GM12878 (cell line): ENCODE measurements at regions not wholly inside any gene's neighbourhood (a gene's known extent, or its start where the extent isn't known, plus 50 kb on each side); places are given as distances from the start of the nearest gene placed in this dataset.
"Not testable (repeated sequence)": the region's sequence is repeated elsewhere in the genome, so short reads cannot be mapped to it uniquely, and the experiment has no call there.

Experiments used
- ETV6 ChIP-seq, 2 experiments: fragments of 450-650 bp in 1 of 2; IDR thresholded peaks in 1 of 2; conservative IDR thresholded peaks in 1 of 2; 2 replicates each; pipeline ENCODE4 v1.6.1; 2014; ENCODE audit warnings: antibody characterized with exemption in 1 of 2, borderline replicate concordance in 1 of 2, low read depth in 1 of 2, mild to moderate bottlenecking in 1 of 2, moderate library complexity in 1 of 2
- NRF1 ChIP-seq: conservative IDR thresholded peaks from 2 replicates; pipeline ENCODE4 v1.6.1; 2011; ENCODE audit warnings: mild to moderate bottlenecking, low read depth, low read length, improper control_type of control experiment
- TF ChIP-seq, protein P1 (sequence below), 3 experiments: IDR thresholded peaks in 2 of 3; conservative IDR thresholded peaks in 1 of 3; 2 replicates each; pipeline ENCODE4 v1.5.1; 2011; ENCODE audit warnings: low read depth in 3 of 3, low read length in 3 of 3, mild to moderate bottlenecking in 3 of 3, control low read depth in 2 of 3, moderate library complexity in 2 of 3, inconsistent platforms in 1 of 3, mixed read lengths in 1 of 3; ENCODE audit not compliant: control insufficient read depth in 2 of 3, insufficient read depth in 1 of 3; ENCODE audit errors: extremely low read depth in 1 of 3
- TF ChIP-seq, protein P2 (sequence below): fragments of 450-650 bp; IDR thresholded peaks from 2 replicates; pipeline ENCODE4 v1.6.1; 2016; ENCODE audit warnings: mild to moderate bottlenecking, moderate library complexity, borderline replicate concordance
- TF ChIP-seq, protein P3 (sequence below): IDR thresholded peaks from 2 replicates; pipeline ENCODE4 v1.6.1; 2012; ENCODE audit warnings: low read depth, low read length, improper control_type of control experiment

DNA sequence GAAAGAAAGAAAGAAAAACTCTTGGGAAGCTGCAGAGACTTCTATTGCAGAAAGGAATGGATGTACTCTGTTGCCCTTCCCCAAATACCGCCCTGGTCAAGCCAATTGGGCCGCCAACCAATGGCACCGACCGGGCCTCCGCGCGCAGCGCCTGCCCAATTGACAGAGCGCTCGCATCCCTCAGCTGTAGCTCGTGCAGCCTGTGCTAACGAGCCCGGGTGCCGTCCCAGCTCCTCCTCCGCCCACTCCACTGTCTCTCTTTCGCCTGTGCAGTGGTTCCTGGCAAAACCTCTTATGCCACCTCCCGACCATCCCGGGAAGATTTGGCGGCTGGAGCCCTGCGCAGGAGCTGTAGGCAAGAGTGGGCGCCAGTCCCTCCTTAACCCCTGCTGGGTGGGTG lies 304.2 kb upstream of the DPP6 start:
- TF ChIP-seq, protein P1, sequence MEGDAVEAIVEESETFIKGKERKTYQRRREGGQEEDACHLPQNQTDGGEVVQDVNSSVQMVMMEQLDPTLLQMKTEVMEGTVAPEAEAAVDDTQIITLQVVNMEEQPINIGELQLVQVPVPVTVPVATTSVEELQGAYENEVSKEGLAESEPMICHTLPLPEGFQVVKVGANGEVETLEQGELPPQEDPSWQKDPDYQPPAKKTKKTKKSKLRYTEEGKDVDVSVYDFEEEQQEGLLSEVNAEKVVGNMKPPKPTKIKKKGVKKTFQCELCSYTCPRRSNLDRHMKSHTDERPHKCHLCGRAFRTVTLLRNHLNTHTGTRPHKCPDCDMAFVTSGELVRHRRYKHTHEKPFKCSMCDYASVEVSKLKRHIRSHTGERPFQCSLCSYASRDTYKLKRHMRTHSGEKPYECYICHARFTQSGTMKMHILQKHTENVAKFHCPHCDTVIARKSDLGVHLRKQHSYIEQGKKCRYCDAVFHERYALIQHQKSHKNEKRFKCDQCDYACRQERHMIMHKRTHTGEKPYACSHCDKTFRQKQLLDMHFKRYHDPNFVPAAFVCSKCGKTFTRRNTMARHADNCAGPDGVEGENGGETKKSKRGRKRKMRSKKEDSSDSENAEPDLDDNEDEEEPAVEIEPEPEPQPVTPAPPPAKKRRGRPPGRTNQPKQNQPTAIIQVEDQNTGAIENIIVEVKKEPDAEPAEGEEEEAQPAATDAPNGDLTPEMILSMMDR (IDR thresholded peaks at IDR 0.05 in 2 of 3, conservative IDR thresholded peaks at IDR 0.05 in 1 of 3; ENCODE audit: control insufficient read depth in 2 of 3, extremely low read depth in 1 of 3, insufficient read depth in 1 of 3, low read depth in 3 of 3, low read length in 3 of 3), result not testable (repeated sequence)
- not testable (repeated sequence) for TF ChIP-seq NRF1; ETV6 (conservative IDR thresholded peaks at IDR 0.05 in 1 of 2, IDR thresholded peaks at IDR 0.05 in 1 of 2; ENCODE audit: borderline replicate concordance in 1 of 2, low read depth in 1 of 2)
- TF ChIP-seq, protein P2, sequence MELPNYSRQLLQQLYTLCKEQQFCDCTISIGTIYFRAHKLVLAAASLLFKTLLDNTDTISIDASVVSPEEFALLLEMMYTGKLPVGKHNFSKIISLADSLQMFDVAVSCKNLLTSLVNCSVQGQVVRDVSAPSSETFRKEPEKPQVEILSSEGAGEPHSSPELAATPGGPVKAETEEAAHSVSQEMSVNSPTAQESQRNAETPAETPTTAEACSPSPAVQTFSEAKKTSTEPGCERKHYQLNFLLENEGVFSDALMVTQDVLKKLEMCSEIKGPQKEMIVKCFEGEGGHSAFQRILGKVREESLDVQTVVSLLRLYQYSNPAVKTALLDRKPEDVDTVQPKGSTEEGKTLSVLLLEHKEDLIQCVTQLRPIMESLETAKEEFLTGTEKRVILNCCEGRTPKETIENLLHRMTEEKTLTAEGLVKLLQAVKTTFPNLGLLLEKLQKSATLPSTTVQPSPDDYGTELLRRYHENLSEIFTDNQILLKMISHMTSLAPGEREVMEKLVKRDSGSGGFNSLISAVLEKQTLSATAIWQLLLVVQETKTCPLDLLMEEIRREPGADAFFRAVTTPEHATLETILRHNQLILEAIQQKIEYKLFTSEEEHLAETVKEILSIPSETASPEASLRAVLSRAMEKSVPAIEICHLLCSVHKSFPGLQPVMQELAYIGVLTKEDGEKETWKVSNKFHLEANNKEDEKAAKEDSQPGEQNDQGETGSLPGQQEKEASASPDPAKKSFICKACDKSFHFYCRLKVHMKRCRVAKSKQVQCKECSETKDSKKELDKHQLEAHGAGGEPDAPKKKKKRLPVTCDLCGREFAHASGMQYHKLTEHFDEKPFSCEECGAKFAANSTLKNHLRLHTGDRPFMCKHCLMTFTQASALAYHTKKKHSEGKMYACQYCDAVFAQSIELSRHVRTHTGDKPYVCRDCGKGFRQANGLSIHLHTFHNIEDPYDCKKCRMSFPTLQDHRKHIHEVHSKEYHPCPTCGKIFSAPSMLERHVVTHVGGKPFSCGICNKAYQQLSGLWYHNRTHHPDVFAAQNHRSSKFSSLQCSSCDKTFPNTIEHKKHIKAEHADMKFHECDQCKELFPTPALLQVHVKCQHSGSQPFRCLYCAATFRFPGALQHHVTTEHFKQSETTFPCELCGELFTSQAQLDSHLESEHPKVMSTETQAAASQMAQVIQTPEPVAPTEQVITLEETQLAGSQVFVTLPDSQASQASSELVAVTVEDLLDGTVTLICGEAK, result not testable (repeated sequence)
- TF ChIP-seq, protein P3, sequence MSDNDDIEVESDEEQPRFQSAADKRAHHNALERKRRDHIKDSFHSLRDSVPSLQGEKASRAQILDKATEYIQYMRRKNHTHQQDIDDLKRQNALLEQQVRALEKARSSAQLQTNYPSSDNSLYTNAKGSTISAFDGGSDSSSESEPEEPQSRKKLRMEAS, result not testable (repeated sequence)
